CD4-positive, alpha-beta T cell (primary cell): ENCODE measurements at regions not wholly inside any gene's neighbourhood (a gene's known extent, or its start where the extent isn't known, plus 50 kb on each side); places are given as distances from the start of the nearest gene placed in this dataset.

ENCODE experiments used
- ATAC-seq: fragments of 200-7000 bp; cut with Tn5 transposase; one replicate; pipeline ENCODE4 v1.10.0; 2022; ENCODE audit warnings: mild to moderate bottlenecking; ENCODE audit not compliant: poor library complexity
- CTCF ChIA-PET: fragments of 350-600 bp; sonication (Branson Sonifier 250); formaldehyde crosslinking; loops from one replicate; lab custom pipeline; 2021; ENCODE audit warnings: antibody characterized with exemption, inconsistent platforms; lab: Charles Lee
- POLR2A ChIA-PET: fragments of 350-600 bp; sonication (Branson Sonifier 250); formaldehyde crosslinking; loops from one replicate; lab custom pipeline; 2021; ENCODE audit warnings: antibody characterized with exemption, inconsistent platforms; lab: Charles Lee
- DNase-seq, 14 experiments: peaks; one replicate each; pipeline ENCODE4 v3.0.0-alpha.2; 2013 to 2020; ENCODE audit warnings: mixed read lengths in 2 of 14
- H3K27ac ChIP-seq, 2 donors: one replicate each; pipeline versions ENCODE4 v1.5.1 to v1.7.0; 2013; ENCODE audit warnings: low read length in 2 of 2, low read depth in 1 of 2, mild to moderate bottlenecking in 1 of 2
- H3K27me3 ChIP-seq, 2 experiments: 1 replicate in 1 of 2; 2 replicates in 1 of 2; pipeline versions ENCODE4 v1.6.1 to v1.7.0; 2013; ENCODE audit warnings: low read length in 2 of 2, control low read depth in 1 of 2, mild to moderate bottlenecking in 1 of 2, moderate library complexity in 1 of 2; ENCODE audit not compliant: insufficient read depth in 2 of 2, control insufficient read depth in 1 of 2
- H3K36me3 ChIP-seq: one replicate; pipeline ENCODE4 v1.6.1; 2013; ENCODE audit warnings: low read length, control low read depth; ENCODE audit not compliant: insufficient read depth
- H3K4me1 ChIP-seq: one replicate; pipeline ENCODE4 v1.6.1; 2013; ENCODE audit warnings: low read length, control low read depth; ENCODE audit not compliant: insufficient read depth
- H3K4me3 ChIP-seq: one replicate; pipeline ENCODE4 v1.5.1; 2013; ENCODE audit warnings: mild to moderate bottlenecking, low read length, moderate library complexity
- H3K9me3 ChIP-seq, 2 experiments: 1 replicate in 1 of 2; 2 replicates in 1 of 2; pipeline versions ENCODE4 v1.6.1 to v1.7.0; 2013; ENCODE audit warnings: low read length in 2 of 2, mild to moderate bottlenecking in 2 of 2, control low read depth in 1 of 2, moderate library complexity in 1 of 2; ENCODE audit not compliant: control insufficient read depth in 1 of 2, insufficient read depth in 1 of 2
- H3K27ac Mint-ChIP-seq: one replicate; pipeline ENCODE4 v1.8.0; 2020; ENCODE audit warnings: mixed read lengths
- H3K27me3 Mint-ChIP-seq: one replicate; pipeline ENCODE4 v1.8.0; 2021; ENCODE audit warnings: mixed read lengths
- H3K36me3 Mint-ChIP-seq: one replicate; pipeline ENCODE4 v1.8.0; 2021; ENCODE audit warnings: low read depth, mixed read lengths
- H3K4me1 Mint-ChIP-seq: one replicate; pipeline ENCODE4 v1.8.0; 2021; ENCODE audit warnings: low read depth, mixed read lengths
- H3K4me3 Mint-ChIP-seq: one replicate; pipeline ENCODE4 v1.8.0; 2020; ENCODE audit warnings: mild to moderate bottlenecking, mixed read lengths
- H3K9me3 Mint-ChIP-seq: one replicate; pipeline ENCODE4 v1.8.0; 2020; ENCODE audit warnings: mixed read lengths
- CTCF ChIP-seq: fragments of 200-600 bp; IDR thresholded peaks from one replicate; pipeline ENCODE4 v1.8.0; 2022; ENCODE audit warnings: antibody characterized with exemption, mild to moderate bottlenecking
- intact Hi-C, 2 experiments: fragments of 100-400 bp; cut with DNase I in 1 of 2; cut with micrococcal nuclease in 1 of 2; formaldehyde crosslinking; loops; one replicate each; pipeline versions ENCODE4 v1.15.1 to v1.9.0; 2023 to 2025; cut with DNase I, micrococcal nuclease

GRCh38 chr16:79295746-79296145 is 304.8 kb downstream of the MAF start:
- Mint-ChIP-seq H3K27ac (peak overlapping the region; percentile 21), H3K4me3 (no peak overlapping the region), H3K4me1 (peaks cover 17% of the 10 kb centered on the region), H3K9me3 (no peaks in the 10 kb centered on the region), H3K27me3 (no peaks in the 10 kb centered on the region), H3K36me3 (no peaks in the 10 kb centered on the region)
- no peaks in the 10 kb centered on the region for H3K36me3 ChIP-seq
- TF ChIP-seq CTCF = no peak
- intact Hi-C loops = no loop called here
- H3K27me3 ChIP-seq = no peaks in the 10 kb centered on the region
- H3K9me3 ChIP-seq = no peaks in the 10 kb centered on the region
- H3K4me3 ChIP-seq = no peak overlapping the region
- DNase-seq = no peak
- H3K27ac ChIP-seq = no peak overlapping the region
- ChIA-PET CTCF (interaction anchor here (0.6 kb wide), 1 partner anchor 211 kb away, joined by 3 read pairs; no protein-coding TSS in a partner anchor), POLR2A (interaction anchor here (0.6 to 1.4 kb wide), 4 partner anchors 9 to 302 kb away, joined by 3 to 4 read pairs (median 4); no protein-coding TSS in a partner anchor)
- ATAC-seq = no peak
- H3K4me1 ChIP-seq = peaks cover 13% of the 10 kb centered on the region

GRCh38 chr16:79295162-79295561 is 305.4 kb downstream of the MAF start:
- intact Hi-C loops = no loop called here
- no peaks in the 10 kb centered on the region for H3K27me3 Mint-ChIP-seq
- ChIA-PET POLR2A (interaction anchor here (1.0 to 1.3 kb wide), 3 partner anchors 9 to 305 kb away, joined by 3 to 4 read pairs (median 4); partner anchors contain the start of gene MAF), CTCF (no interaction called here)
- no peaks in the 10 kb centered on the region for H3K9me3 Mint-ChIP-seq
- Histone ChIP-seq H3K27ac (no peak overlapping the region), H3K36me3 (no peaks in the 10 kb centered on the region), H3K27me3 (no peaks in the 10 kb centered on the region), H3K4me3 (no peak overlapping the region), H3K4me1 (peaks cover 13% of the 10 kb centered on the region), H3K9me3 (no peaks in the 10 kb centered on the region)
- no peak overlapping the region for H3K4me3 Mint-ChIP-seq
- no peaks in the 10 kb centered on the region for H3K36me3 Mint-ChIP-seq
- no peak for TF ChIP-seq CTCF
- no peak for DNase-seq
- peaks cover 17% of the 10 kb centered on the region for H3K4me1 Mint-ChIP-seq
- no peak for ATAC-seq
- no peak overlapping the region for H3K27ac Mint-ChIP-seq

- no peaks in the 10 kb centered on the region for H3K27me3 Mint-ChIP-seq
- no peak for TF ChIP-seq CTCF
- ATAC-seq = no peak
- DNase-seq = no peak
- H3K36me3 ChIP-seq = no peaks in the 10 kb centered on the region
- H3K4me1 Mint-ChIP-seq = peaks cover 17% of the 10 kb centered on the region
- peaks cover 13% of the 10 kb centered on the region for H3K4me1 ChIP-seq
- CTCF ChIA-PET = no interaction called here
- no peak overlapping the region for H3K27ac ChIP-seq
- H3K9me3 ChIP-seq = no peaks in the 10 kb centered on the region
- intact Hi-C loops = no loop called here
- H3K36me3 Mint-ChIP-seq = no peaks in the 10 kb centered on the region
- no peak overlapping the region for H3K27ac Mint-ChIP-seq
- POLR2A ChIA-PET = interaction anchor here (0.6 to 1.3 kb wide), 4 partner anchors 8 to 306 kb away, joined by 3 to 4 read pairs (median 4); partner anchors contain the start of gene MAF
- no peaks in the 10 kb centered on the region for H3K9me3 Mint-ChIP-seq
- H3K27me3 ChIP-seq = no peaks in the 10 kb centered on the region
- no peak overlapping the region for H3K4me3 Mint-ChIP-seq
- H3K4me3 ChIP-seq = no peak overlapping the region
Measured at GRCh38 chr16:79294568-79294967, 306.0 kb downstream of the MAF start.
